Transverse colon (tissue), 4 donors: ENCODE measurements at regions not wholly inside any gene's neighbourhood (a gene's known extent, or its start where the extent isn't known, plus 50 kb on each side); places are given as distances from the start of the nearest gene placed in this dataset.

Experiments
- DNase-seq: peaks from one replicate; pipeline ENCODE4 v3.0.0-alpha.2; 2019
- H3K27ac ChIP-seq, 4 donors: fragments of 200-600 bp; sonication (generic); 2 replicates each; pipeline ENCODE4 v1.5.1; 2016 to 2018; ENCODE audit warnings: inconsistent platforms in 4 of 4
- H3K27me3 ChIP-seq: fragments of 200-600 bp; sonication (generic); 2 replicates; pipeline ENCODE4 v1.5.1; 2017; ENCODE audit warnings: inconsistent platforms
- H3K36me3 ChIP-seq, 4 donors: fragments of 200-600 bp; sonication (generic); 2 replicates each; pipeline ENCODE4 v1.5.1; 2017 to 2019; ENCODE audit warnings: inconsistent platforms in 4 of 4
- H3K4me1 ChIP-seq, 4 donors: fragments of 200-600 bp; sonication (generic); 2 replicates each; pipeline ENCODE4 v1.5.1; 2017 to 2020; ENCODE audit warnings: inconsistent platforms in 4 of 4
- H3K4me3 ChIP-seq, 4 donors: fragments of 200-600 bp; sonication (generic); 1 replicate in 1 of 4; 2 replicates in 3 of 4; pipeline versions ENCODE4 v1.5.1 to v1.6.1; 2017 to 2019; ENCODE audit warnings: inconsistent platforms in 4 of 4
- H3K9me3 ChIP-seq, 2 donors: fragments of 200-600 bp; sonication (generic); 2 replicates each; pipeline ENCODE4 v1.5.1; 2017 to 2019; ENCODE audit warnings: inconsistent platforms in 2 of 2
- CTCF ChIP-seq, 5 experiments: fragments of 200-600 bp in 3 of 5; fragments of 450-650 bp in 2 of 5; sonication (generic) in 3 of 5; IDR thresholded peaks; 1 replicate in 2 of 5; 2 replicates in 3 of 5; pipeline ENCODE4 v1.5.1; 2016 to 2017; ENCODE audit warnings: antibody characterized with exemption in 5 of 5, inconsistent platforms in 3 of 5, mild to moderate bottlenecking in 2 of 5, moderate library complexity in 1 of 5
- EP300 ChIP-seq: sonication (generic); formaldehyde crosslinking; IDR thresholded peaks from one replicate; pipeline ENCODE4 v1.6.1; 2017; ENCODE audit warnings: antibody characterized with exemption, low read depth
- POLR2A ChIP-seq: fragments of 450-650 bp; IDR thresholded peaks from one replicate; pipeline ENCODE4 v1.6.1; 2016; ENCODE audit warnings: antibody characterized with exemption, mild to moderate bottlenecking, moderate library complexity
- POLR2AphosphoS5 ChIP-seq, 3 donors: sonication (generic); formaldehyde crosslinking; IDR thresholded peaks; one replicate each; pipeline ENCODE4 v1.6.1; 2016; ENCODE audit warnings: antibody characterized with exemption in 3 of 3
- WGBS, 2 donors: methylation state at CpG; one replicate each; pipeline ENCODE4 v1.1.5; 2018; ENCODE audit warnings: low coverage in 1 of 2; 5-methylcytosine and 5-hydroxymethylcytosine counted together
- in situ Hi-C, 4 donors: fragments of 200-750 bp; cut with MboI; loops; one replicate each; pipeline versions ENCODE4 v1.15.0 to v1.15.1; 2017; ENCODE audit warnings: low sequenced_read_pairs in 3 of 4, low pct_ligation_motif_present in 1 of 4, low pct_unique_long_range_greater_than_20kb in 1 of 4
- intact Hi-C: fragments of 100-400 bp; cut with DNase I; formaldehyde crosslinking; loops from one replicate; pipeline ENCODE4 v1.15.1; 2023; ENCODE audit warnings: low total_unique reads

- H3K4me1 ChIP-seq, result no peaks in the 10 kb centered on the region
- H3K4me3 ChIP-seq, result no peak overlapping the region
- H3K9me3 ChIP-seq, result no peaks in the 10 kb centered on the region
- WGBS, 2 donors, result 67 to 100% methylated on average over 1 to 2 of the region's 2 CpGs
- no peak overlapping the region for H3K27ac ChIP-seq
- H3K36me3 ChIP-seq, result no peaks in the 10 kb centered on the region
- no peaks in the 10 kb centered on the region for H3K27me3 ChIP-seq
- in situ Hi-C loops, result no loop called here
- no peak for TF ChIP-seq EP300
- TF ChIP-seq POLR2AphosphoS5 (IDR thresholded peaks at IDR 0.05), result no peak
- no peak for TF ChIP-seq POLR2A
- no peak for TF ChIP-seq CTCF (IDR thresholded peaks at IDR 0.05)
- intact Hi-C loops, result no loop called here
- no peak for DNase-seq
Measured at GRCh38 chr1:59223198-59223597, 73.7 kb upstream of the FGGY start.

- intact Hi-C loops (no loop called here), in situ Hi-C loops (no loop called here)
- Histone ChIP-seq H3K27ac (no peak overlapping the region), H3K4me3 (no peak overlapping the region), H3K27me3 (no peaks in the 10 kb centered on the region), H3K9me3 (no peaks in the 10 kb centered on the region), H3K4me1 (no peaks in the 10 kb centered on the region), H3K36me3 (no peaks in the 10 kb centered on the region)
- no peak for TF ChIP-seq POLR2AphosphoS5 (IDR thresholded peaks at IDR 0.05)
- no peak for TF ChIP-seq CTCF (IDR thresholded peaks at IDR 0.05)
- TF ChIP-seq EP300, result no peak
- no peak for TF ChIP-seq POLR2A
- WGBS, 2 donors, result 50 to 65% methylated on average over 3 of the region's 3 CpGs
- DNase-seq, result no peak
Measured at GRCh38 chr1:59223989-59224634, 72.8 kb upstream of the FGGY start.

GRCh38 chr1:59225594-59226316, 71.1 kb upstream of the FGGY start:
- H3K4me1 ChIP-seq, result no peaks in the 10 kb centered on the region
- H3K36me3 ChIP-seq, result no peaks in the 10 kb centered on the region
- WGBS, 2 donors, result 94% methylated on average over 2 of the region's 2 CpGs; no CpG with 5 or more reads in 1 of the 2 donors
- no peak for DNase-seq
- H3K9me3 ChIP-seq, result no peaks in the 10 kb centered on the region
- H3K4me3 ChIP-seq, result no peak overlapping the region
- no peak overlapping the region for H3K27ac ChIP-seq
- no peak for TF ChIP-seq EP300
- in situ Hi-C loops, result no loop called here
- H3K27me3 ChIP-seq, result no peaks in the 10 kb centered on the region
- intact Hi-C loops, result loop anchor here (5.0 kb wide), 1 partner anchor 73 kb away; no protein-coding TSS in a partner anchor

- intact Hi-C loops (loop anchor here (5.0 kb wide), 1 partner anchor 77 kb away; no protein-coding TSS in a partner anchor), in situ Hi-C loops (no loop called here)
- Histone ChIP-seq H3K36me3 (no peaks in the 10 kb centered on the region), H3K27ac (no peak overlapping the region), H3K4me3 (no peak overlapping the region), H3K4me1 (peaks cover 0 to 4% (median 0%) of the 10 kb centered on the region in 4 donors), H3K27me3 (no peaks in the 10 kb centered on the region), H3K9me3 (no peaks in the 10 kb centered on the region)
- DNase-seq, result no peak
- TF ChIP-seq POLR2AphosphoS5 (IDR thresholded peaks at IDR 0.05) (peak in 1 of 3 donors; percentile 15), EP300 (no peak), POLR2A (no peak), CTCF (IDR thresholded peaks at IDR 0.05) (no peak)
Measured at GRCh38 chr1:59229138-59229537, 67.8 kb upstream of the FGGY start.
